DOHH2 (cell line): ENCODE measurements at regions not wholly inside any gene's neighbourhood (a gene's known extent, or its start where the extent isn't known, plus 50 kb on each side); places are given as distances from the start of the nearest gene placed in this dataset.

ENCODE experiments used
- CTCF ChIP-seq: fragments of 200-600 bp; sonication (generic); IDR thresholded peaks from one replicate; pipeline ENCODE4 v1.5.1; 2014; ENCODE audit warnings: antibody characterized with exemption, mild to moderate bottlenecking, low read depth, low read length; ENCODE audit not compliant: poor library complexity, severe bottlenecking
- EZH2phosphoT487 ChIP-seq: fragments of 200-600 bp; sonication (generic); IDR thresholded peaks from 2 replicates; pipeline ENCODE4 v1.6.1; 2017; ENCODE audit warnings: borderline replicate concordance, mild to moderate bottlenecking, antibody characterized with exemption, low read length, moderate library complexity, mixed read lengths

DNA sequence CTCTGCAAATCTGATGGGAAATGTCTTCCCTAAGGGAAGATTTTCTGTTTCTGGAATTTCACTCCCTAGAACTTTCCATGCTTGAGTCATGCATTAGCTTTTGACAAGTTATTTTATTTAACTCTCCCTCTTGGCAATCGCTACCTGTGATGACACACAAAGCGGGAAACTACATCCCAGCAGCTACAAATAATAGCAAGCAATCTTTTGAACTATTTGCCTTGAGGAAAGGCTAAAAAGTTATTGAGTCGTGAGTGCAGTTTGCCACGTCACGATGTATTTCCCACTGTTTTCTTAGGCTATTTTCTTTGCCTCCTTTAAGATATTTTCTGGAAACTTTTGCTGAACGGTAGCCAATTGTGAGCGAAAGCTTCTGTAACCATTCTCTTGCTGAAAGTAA is 353.3 kb upstream of the HTR2A start:
- TF ChIP-seq CTCF (no peak), EZH2phosphoT487 (no peak)
